CD4-positive, alpha-beta T cell treated with Interleukin-17A for 1 hour (primary cell): ENCODE measurements at regions not wholly inside any gene's neighbourhood (a gene's known extent, or its start where the extent isn't known, plus 50 kb on each side); places are given as distances from the start of the nearest gene placed in this dataset.
"Not testable (repeated sequence)": the region's sequence is repeated elsewhere in the genome, so short reads cannot be mapped to it uniquely, and the experiment has no call there.

Source experiments
- DNase-seq: peaks from one replicate; pipeline ENCODE4 v3.0.0-alpha.2; 2020

GRCh38 chrX:115912372-115912897, 258.1 kb upstream of the AGTR2 start:
- DNase-seq, result no peak

- no peak for DNase-seq
Observed at GRCh38 chrX:115913575-115913974, 257.0 kb upstream of the AGTR2 start.

DNA sequence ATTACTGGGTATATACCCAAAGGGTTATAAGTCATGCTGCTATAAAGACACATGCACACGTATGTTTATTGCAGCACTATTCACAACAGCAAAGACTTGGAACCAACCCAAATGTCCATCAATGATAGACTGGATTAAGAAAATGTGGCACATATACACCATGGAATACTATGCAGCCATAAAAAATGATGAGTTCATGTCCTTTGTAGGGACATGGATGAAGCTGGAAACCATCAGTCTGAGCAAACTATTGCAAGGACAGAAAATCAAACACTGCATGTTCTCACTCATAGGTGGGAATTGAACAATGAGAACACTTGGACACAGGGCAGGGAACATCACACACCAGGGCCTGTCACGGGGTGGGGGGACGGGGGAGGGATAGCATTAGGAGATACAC, 254.9 kb upstream of the AGTR2 start:
- DNase-seq, result not testable (repeated sequence)

DNA sequence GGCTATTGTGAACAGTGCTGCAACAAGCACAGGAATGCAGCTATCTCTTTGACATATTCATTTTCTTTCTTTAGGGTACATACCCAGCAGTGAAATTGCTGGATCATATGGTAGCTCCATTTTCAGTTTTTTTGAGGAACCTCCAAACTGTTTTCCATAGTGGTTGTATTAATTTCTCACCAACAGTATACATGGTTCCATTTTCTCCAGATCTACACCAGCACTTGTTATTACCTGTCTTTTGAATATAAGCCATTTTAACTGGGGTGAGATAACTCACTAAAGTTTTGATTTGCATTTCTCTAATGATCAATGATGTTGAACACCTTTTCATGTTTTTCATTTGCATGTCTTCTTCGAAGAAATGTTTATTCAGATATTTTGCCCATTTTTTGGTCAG, 241.1 kb upstream of the AGTR2 start:
- no peak for DNase-seq

DNA sequence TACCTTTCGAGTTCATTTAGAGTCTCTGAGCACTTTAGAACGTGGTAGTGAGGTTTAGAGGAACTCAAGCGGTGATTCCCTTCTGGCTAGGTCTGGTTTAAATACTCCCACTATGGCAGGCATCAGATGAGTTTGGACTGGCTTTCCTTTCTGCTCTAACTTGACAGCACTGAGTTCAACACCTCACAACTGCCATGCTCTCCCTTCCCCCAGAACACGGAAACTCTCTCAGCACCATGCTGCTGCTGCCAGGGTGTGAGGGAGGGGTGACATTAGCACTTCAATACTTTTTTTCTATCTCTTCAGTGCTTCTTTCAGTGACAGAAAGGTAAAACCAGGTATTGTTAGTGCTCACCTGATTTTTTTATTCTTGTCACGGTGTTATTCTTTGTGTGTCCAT, 234.5 kb upstream of the AGTR2 start:
- no peak for DNase-seq

DNA sequence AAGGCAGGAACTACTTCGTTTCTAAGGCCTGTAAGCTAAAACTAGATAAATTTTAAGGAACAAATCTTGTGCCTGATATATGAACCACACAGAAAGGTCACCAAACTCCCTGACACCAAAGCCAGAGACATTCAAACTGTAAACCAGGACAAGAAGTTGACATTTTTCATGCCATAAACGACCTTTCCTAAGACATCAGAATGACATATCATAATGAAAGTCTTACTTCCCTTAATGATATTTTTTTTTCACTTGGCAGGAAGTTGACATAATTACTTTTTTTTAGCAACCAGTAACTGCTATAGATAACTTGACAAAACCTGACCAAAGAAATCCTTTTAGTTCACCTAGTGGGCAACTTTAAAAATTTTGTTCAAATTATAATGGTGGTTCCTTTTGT, 231.5 kb upstream of the AGTR2 start:
- no peak for DNase-seq

DNA sequence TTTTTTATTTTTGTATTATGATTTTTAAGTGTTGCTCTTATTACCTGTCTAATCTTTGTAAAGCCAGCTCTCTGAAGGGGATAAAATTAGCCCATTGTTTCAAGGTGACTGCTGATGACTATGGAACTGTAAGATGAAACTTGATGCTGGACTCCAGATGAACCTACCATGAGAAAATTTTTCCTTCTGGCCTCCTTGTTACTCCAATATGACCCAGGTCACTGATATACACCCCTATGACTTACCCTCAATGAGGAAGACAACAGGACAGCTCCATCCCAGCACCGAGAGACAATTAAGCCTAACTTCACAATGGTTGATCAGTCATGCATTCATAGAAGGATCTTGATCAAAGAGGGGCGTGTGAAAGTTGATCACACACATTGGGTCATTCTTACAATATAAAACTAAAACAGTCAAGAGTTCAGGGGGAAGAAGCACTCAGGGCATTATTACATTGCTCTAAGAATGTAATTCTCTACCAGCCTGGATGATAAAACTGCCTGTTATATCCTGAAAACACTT, 230.8 kb upstream of the AGTR2 start:
- no peak for DNase-seq

DNA sequence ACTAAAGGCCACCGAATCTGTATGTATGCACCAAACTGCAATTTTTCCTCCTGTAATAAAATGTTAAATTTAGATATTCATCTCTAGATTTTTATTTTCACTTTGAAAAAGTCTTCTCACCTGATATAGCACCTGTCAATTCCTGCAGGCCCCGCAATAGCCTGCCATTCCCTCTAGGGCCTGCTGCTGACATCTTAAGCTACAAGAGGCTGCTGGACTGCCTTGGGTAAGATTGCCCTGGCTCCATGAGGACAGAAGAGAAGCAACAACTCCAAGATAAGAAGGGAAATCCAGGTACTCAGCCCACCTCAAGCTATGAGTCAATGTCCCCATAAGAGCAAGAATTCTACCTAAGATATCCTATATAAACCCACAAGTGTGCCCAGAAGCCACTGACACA, 230.2 kb upstream of the AGTR2 start:
- no peak for DNase-seq

GRCh38 chrX:115940888-115941332, 229.6 kb upstream of the AGTR2 start:
- DNase-seq, result peak; percentile 23

GRCh38 chrX:115941388-115941787, 229.2 kb upstream of the AGTR2 start:
- no peak for DNase-seq

GRCh38 chrX:115946059-115946458, 224.5 kb upstream of the AGTR2 start:
- DNase-seq, result no peak

GRCh38 chrX:115948018-115948923, 222.3 kb upstream of the AGTR2 start:
- DNase-seq, result no peak

- no peak for DNase-seq
Observed at GRCh38 chrX:115949900-115950822, 220.4 kb upstream of the AGTR2 start.

GRCh38 chrX:115952417-115953092, 218.0 kb upstream of the AGTR2 start:
- no peak for DNase-seq

DNA sequence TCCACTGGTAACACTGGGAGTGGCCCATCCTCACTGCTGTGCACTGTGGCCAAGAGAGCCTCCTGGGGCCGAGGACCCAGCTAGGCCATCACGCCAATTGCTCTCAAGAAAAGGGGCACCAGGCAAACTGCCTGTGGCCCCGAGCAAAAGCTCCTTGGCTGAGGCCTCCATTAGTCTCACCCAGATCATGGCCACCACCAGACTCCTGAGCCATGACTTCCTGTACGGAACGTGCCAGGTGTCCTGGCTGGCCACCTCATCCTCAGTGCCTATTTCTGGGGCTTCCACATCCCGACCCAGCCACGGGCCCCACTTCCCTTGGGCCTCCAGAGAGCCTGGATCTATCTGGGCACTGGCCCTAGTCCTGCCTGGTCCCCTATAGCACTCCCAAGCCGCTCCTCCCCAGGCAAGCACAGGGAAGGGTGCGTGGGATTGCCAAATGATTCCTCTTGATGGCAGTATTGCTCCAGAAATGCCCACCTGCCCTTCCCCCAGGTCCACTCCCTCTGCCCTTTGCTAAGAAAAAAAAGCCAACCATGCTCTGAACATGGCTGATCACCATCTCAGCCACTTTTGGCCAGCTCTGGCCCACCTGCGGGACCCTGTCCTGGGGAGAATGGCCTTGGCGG, 212.6 kb upstream of the AGTR2 start:
- no peak for DNase-seq

DNA sequence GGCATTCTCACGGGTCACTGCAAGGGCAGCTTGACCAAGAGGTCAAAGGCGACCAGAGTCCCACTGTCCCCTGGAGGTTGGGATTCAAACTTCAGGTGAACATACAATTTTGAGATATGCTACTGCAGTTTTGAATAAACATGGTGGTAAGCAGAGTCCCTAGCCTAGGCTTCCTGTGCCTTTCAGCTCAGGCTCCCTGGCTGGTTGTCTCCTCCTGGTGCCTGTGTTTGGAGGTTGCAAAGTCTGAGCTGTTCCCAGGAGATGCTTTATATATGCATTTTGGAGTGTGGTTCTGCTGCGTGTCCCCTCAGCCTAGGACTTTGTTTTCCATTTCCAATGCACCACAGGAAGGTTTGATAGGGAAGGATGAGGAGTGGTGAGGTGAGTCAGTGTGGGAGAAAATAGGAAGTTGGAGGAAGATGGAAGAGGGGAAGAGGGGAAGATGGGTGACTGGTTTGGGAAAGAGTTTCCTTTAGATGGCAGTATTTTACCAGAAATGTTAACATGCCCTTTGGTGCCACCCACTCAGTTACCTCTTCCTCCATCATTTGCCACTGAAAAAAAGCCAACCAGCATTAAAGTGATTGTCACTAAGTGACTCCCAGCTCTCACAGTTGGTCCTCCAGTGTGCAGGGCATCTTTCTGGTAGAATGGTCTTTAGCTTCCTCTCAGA, 211.7 kb upstream of the AGTR2 start:
- no peak for DNase-seq

- DNase-seq, result no peak
Observed at GRCh38 chrX:115960440-115961084, 210.0 kb upstream of the AGTR2 start.

DNA sequence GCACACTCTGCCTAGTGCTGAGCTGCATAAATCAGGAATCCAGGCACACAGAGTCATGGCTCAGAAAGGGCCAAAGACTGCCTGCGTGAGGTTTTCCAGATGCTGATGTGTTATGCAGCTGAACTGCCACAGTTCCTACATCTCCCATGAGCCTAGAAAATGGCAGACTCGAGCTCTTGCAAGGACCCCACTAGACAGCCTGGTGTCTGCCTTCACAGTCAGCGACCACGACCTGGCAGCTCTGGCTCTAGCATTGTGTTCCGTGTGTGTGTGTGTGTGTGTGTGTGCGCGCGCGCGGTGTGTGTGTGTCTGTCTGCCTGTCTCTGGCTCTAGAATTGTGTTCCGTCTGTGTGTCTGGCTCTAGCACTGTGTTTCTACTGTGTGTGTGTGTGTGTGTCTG, 203.6 kb upstream of the AGTR2 start:
- DNase-seq, result no peak

DNA sequence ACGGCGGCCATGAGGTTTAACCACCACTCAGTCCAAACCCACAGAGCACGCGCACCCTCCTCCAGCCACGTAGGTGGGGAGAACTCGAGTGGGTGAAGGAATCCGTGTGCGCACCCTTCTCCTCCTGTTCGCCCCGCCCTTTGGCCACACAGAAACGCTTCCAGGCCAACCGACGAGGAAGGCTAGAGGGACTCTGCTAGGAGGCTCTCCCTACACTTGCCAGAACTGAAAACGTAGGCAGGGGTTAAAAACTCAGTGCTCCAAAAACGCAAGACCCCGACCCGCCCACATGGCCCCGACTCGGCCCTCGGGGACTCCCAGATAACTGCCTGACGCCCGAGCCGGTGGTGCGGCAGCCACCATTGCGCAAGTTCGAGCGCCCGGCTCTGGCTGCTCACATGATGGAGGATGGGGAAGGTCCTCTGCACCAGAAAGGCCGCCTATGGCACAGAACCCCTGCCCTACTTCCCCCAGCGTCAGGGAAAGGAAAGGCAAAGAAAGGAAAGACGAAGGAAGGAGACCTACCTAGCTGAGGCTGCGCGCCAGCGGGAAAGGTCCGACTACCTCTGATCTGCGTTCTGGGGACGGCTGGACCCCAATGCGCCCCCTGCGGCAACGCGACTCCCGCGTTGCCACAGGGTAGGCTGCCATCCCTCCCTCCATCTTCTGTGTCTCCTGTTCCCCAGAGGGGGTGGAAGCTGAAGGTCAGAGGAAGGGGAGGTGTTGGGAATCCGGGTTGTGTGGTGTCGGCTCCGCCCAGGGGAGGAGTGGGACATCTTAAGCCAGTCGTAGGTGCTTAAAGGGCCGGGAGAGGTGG, 201.9 kb upstream of the AGTR2 start:
- no peak for DNase-seq

GRCh38 chrX:115970718-115971117, 199.8 kb upstream of the AGTR2 start:
- DNase-seq, result no peak
